ENCODE measurements at regions not wholly inside any gene's neighbourhood (a gene's known extent, or its start where the extent isn't known, plus 50 kb on each side); places are given as distances from the start of the nearest gene placed in this dataset.

DNA sequence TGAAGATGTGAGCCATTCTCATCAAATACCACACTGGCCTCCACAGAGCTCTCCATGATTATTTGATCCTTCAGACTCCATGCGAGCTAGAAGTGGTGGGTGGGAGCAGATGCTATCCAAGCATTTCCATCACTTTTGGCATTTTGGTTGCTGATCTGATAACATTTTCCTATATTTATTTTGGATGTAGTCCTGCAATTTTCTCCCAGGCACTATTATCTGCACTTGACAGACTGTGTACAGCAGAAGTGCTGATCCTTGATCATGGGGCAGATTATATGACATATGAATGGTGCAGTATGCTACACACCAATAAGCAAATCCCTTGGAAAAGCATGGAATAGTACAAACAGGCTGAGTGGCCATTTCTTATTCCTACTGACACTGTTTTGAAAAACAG, 167.6 kb upstream of the LRRC7 start:
- Histone ChIP-seq H3K27me3 (ENCODE audit: control insufficient read depth in 4 of 4, insufficient read depth in 4 of 4, low read length in 3 of 4) (peaks cover 0 to 2% (median 0%) of the 10 kb centered on the region in 4 donors), H3K4me1 (ENCODE audit: control insufficient read depth in 4 of 4, insufficient read depth in 4 of 4, low read length in 3 of 4) (peaks cover 0 to 1% (median 0%) of the 10 kb centered on the region in 4 donors), H3K27ac (ENCODE audit: low read depth in 1 of 2, low read length in 2 of 2) (no peak overlapping the region), H3K36me3 (ENCODE audit: control insufficient read depth in 4 of 4, insufficient read depth in 3 of 4, low read depth in 1 of 4, low read length in 3 of 4) (no peaks in the 10 kb centered on the region), H3K9me3 (ENCODE audit: control insufficient read depth in 4 of 4, low read length in 3 of 4) (no peaks in the 10 kb centered on the region), H3K9ac (ENCODE audit: low read depth in 1 of 2, low read length in 2 of 2) (no peak overlapping the region), H3K4me3 (ENCODE audit: low read depth in 1 of 3, low read length in 3 of 3) (no peak overlapping the region)
- TF ChIP-seq SP1 (IDR thresholded peaks at IDR 0.05) = no peak
- no peak for DNase-seq (ENCODE audit: low spot score)
- 91% methylated on average over 1 of the region's 1 CpG for WGBS

DNA sequence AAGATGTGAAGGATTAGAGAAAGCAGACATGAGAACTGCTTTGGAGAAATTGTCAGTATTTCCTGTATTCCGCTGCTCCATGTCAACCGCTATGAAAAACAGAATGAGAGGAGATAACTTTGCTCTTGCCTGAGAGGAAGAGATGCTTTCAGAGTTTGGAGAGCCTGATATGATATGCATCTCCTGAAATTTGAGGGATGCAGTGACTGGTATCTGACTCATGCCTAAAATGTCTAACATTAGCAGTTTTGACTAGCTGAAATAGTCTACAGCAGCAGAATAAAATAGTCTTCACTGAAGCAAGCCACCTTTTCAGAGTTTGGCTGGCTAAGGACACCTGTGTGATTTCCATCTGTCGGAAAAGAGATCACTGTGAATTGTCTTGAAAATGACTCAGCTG, 165.8 kb upstream of the LRRC7 start:
- WGBS = 94% methylated on average over 3 of the region's 3 CpGs
- TF ChIP-seq, protein P1, sequence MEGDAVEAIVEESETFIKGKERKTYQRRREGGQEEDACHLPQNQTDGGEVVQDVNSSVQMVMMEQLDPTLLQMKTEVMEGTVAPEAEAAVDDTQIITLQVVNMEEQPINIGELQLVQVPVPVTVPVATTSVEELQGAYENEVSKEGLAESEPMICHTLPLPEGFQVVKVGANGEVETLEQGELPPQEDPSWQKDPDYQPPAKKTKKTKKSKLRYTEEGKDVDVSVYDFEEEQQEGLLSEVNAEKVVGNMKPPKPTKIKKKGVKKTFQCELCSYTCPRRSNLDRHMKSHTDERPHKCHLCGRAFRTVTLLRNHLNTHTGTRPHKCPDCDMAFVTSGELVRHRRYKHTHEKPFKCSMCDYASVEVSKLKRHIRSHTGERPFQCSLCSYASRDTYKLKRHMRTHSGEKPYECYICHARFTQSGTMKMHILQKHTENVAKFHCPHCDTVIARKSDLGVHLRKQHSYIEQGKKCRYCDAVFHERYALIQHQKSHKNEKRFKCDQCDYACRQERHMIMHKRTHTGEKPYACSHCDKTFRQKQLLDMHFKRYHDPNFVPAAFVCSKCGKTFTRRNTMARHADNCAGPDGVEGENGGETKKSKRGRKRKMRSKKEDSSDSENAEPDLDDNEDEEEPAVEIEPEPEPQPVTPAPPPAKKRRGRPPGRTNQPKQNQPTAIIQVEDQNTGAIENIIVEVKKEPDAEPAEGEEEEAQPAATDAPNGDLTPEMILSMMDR (IDR thresholded peaks at IDR 0.05; ENCODE audit: low read depth, low read length, missing input control) = no peak
- TF ChIP-seq HNF4A (conservative IDR thresholded peaks at IDR 0.05) = no peak
- TF ChIP-seq JUND (IDR thresholded peaks at IDR 0.05) = no peak
- no peak for TF ChIP-seq NR2F2 (IDR thresholded peaks at IDR 0.05)
- TF ChIP-seq, protein P2, sequence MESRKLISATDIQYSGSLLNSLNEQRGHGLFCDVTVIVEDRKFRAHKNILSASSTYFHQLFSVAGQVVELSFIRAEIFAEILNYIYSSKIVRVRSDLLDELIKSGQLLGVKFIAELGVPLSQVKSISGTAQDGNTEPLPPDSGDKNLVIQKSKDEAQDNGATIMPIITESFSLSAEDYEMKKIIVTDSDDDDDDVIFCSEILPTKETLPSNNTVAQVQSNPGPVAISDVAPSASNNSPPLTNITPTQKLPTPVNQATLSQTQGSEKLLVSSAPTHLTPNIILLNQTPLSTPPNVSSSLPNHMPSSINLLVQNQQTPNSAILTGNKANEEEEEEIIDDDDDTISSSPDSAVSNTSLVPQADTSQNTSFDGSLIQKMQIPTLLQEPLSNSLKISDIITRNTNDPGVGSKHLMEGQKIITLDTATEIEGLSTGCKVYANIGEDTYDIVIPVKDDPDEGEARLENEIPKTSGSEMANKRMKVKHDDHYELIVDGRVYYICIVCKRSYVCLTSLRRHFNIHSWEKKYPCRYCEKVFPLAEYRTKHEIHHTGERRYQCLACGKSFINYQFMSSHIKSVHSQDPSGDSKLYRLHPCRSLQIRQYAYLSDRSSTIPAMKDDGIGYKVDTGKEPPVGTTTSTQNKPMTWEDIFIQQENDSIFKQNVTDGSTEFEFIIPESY (IDR thresholded peaks at IDR 0.05) = no peak
- no peak for TF ChIP-seq FOXA2 (IDR thresholded peaks at IDR 0.05)
- no peak for TF ChIP-seq FOXA1 (IDR thresholded peaks at IDR 0.05)
- no peak for TF ChIP-seq YY1 (IDR thresholded peaks at IDR 0.05)
- TF ChIP-seq GABPA (IDR thresholded peaks at IDR 0.05 in 1 of 2, conservative IDR thresholded peaks at IDR 0.05 in 1 of 2) = no peak
- TF ChIP-seq, protein P3, sequence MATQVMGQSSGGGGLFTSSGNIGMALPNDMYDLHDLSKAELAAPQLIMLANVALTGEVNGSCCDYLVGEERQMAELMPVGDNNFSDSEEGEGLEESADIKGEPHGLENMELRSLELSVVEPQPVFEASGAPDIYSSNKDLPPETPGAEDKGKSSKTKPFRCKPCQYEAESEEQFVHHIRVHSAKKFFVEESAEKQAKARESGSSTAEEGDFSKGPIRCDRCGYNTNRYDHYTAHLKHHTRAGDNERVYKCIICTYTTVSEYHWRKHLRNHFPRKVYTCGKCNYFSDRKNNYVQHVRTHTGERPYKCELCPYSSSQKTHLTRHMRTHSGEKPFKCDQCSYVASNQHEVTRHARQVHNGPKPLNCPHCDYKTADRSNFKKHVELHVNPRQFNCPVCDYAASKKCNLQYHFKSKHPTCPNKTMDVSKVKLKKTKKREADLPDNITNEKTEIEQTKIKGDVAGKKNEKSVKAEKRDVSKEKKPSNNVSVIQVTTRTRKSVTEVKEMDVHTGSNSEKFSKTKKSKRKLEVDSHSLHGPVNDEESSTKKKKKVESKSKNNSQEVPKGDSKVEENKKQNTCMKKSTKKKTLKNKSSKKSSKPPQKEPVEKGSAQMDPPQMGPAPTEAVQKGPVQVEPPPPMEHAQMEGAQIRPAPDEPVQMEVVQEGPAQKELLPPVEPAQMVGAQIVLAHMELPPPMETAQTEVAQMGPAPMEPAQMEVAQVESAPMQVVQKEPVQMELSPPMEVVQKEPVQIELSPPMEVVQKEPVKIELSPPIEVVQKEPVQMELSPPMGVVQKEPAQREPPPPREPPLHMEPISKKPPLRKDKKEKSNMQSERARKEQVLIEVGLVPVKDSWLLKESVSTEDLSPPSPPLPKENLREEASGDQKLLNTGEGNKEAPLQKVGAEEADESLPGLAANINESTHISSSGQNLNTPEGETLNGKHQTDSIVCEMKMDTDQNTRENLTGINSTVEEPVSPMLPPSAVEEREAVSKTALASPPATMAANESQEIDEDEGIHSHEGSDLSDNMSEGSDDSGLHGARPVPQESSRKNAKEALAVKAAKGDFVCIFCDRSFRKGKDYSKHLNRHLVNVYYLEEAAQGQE (IDR thresholded peaks at IDR 0.05) = no peak
- TF ChIP-seq, protein P4, sequence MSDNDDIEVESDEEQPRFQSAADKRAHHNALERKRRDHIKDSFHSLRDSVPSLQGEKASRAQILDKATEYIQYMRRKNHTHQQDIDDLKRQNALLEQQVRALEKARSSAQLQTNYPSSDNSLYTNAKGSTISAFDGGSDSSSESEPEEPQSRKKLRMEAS (IDR thresholded peaks at IDR 0.05) = no peak
- no peak for TF ChIP-seq TAF1 (conservative IDR thresholded peaks at IDR 0.05)
- TF ChIP-seq HNF4G (IDR thresholded peaks at IDR 0.05) = no peak
- no peak for TF ChIP-seq RXRA (IDR thresholded peaks at IDR 0.05)
- no peak for TF ChIP-seq SP1 (IDR thresholded peaks at IDR 0.05)
- TF ChIP-seq, protein P5, sequence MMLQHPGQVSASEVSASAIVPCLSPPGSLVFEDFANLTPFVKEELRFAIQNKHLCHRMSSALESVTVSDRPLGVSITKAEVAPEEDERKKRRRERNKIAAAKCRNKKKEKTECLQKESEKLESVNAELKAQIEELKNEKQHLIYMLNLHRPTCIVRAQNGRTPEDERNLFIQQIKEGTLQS (IDR thresholded peaks at IDR 0.05) = no peak
- no peak for TF ChIP-seq RAD21 (IDR thresholded peaks at IDR 0.05)
- no peak for TF ChIP-seq EGR1 (IDR thresholded peaks at IDR 0.05; ENCODE audit: low read depth in 2 of 2)
- H3K4me3 ChIP-seq (ENCODE audit: low read depth in 1 of 3, low read length in 3 of 3) = no peak overlapping the region
- peaks cover 0 to 1% (median 0%) of the 10 kb centered on the region in 4 donors for H3K4me1 ChIP-seq (ENCODE audit: control insufficient read depth in 4 of 4, insufficient read depth in 4 of 4, low read length in 3 of 4)
- H3K9me3 ChIP-seq (ENCODE audit: control insufficient read depth in 4 of 4, low read length in 3 of 4) = no peaks in the 10 kb centered on the region
- H3K36me3 ChIP-seq (ENCODE audit: control insufficient read depth in 4 of 4, insufficient read depth in 3 of 4, low read depth in 1 of 4, low read length in 3 of 4) = no peaks in the 10 kb centered on the region
- no peak overlapping the region for H3K9ac ChIP-seq (ENCODE audit: low read depth in 1 of 2, low read length in 2 of 2)
- H3K27me3 ChIP-seq (ENCODE audit: control insufficient read depth in 4 of 4, insufficient read depth in 4 of 4, low read length in 3 of 4) = peaks cover 0 to 2% (median 0%) of the 10 kb centered on the region in 4 donors
- no peak overlapping the region for H3K27ac ChIP-seq (ENCODE audit: low read depth in 1 of 2, low read length in 2 of 2)
- no peak for DNase-seq (ENCODE audit: low spot score)
